HG02798 (cell line): ENCODE measurements at regions not wholly inside any gene's neighbourhood (a gene's known extent, or its start where the extent isn't known, plus 50 kb on each side); places are given as distances from the start of the nearest gene placed in this dataset.

Source experiments
- ATAC-seq: cut with Tn5 transposase; IDR thresholded peaks from one replicate; pipeline ENCODE4 v1.9.1; 2021; ENCODE audit warnings: mild to moderate bottlenecking; ENCODE audit not compliant: unreplicated experiment, poor library complexity

DNA sequence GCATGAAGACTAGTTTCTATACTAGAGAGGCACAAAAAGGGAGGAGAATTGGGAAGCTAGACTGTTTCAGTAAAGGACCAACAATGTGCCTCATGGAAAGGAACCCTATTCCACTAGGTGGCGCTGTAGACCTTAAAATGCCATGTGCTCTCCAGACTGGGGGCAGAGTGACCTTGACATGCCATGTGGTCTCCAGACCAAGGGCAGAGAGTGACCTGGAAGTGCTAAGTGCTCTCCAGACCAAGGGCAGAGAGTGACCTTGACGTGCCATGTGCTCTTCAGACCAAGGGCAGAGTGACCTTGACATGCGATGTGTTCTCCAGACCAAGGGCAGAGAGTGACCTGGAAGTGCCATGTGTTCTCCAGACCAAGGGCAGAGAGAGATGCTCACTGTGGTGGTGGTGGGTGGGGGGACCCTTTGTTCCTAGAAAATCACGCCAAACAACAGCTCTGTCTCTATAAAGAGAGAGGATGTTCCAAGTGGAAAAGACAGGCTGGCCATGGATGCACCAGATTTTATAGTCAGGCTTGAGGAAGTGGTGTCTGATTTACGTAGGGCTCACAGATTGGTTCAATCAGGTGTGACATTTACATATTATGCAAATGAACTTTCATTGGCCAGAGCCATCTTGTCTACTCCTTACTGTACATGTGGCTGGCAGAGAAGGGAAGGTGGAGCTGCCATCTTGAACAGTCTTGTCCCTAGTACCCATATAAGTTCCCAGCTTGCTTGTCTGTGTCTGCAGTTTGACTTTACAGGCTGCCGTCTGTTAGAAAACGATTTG is 344.0 kb upstream of the DDX18 start:
- peak; percentile 76 for ATAC-seq

- ATAC-seq = no peak
Measured at GRCh38 chr2:117481608-117482007, 332.9 kb upstream of the DDX18 start.

DNA sequence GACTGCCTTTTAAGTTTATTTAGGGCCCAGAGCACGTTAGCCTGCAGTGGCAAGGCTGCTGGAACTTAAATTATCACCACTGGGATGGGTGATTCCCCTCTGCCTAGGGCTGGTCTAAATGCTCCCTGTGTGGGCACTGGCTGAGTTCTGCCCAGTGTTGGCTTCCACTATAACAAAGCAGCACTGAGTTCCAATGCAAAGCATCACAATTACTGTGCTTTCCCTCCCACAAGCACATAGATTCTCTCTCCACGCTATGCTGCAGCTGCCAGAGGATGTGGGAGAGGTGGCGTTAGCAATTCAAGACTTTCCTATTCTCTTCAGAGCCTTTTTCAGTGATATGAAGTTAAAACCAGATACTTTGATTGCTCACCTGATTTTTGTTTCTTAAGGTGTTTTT is 328.9 kb upstream of the DDX18 start:
- no peak for ATAC-seq

DNA sequence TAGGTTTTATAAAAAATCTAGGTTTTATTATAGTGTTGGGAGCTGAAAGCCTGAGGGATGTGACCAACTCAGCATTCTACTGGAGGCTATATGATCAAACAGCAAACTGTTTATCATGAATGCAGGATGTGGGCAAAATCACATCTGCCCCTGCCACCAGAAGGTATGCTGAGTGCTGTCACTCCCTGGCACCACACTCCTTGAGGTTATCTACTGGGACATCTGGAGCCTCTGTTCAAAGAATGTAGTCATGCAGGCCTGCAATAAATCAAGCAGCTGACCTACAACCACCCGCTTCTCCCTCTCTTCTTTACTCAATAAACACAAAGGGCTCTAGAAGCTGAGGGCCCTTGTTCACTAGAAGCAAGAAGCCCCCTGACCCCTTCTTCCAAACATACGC is 328.4 kb upstream of the DDX18 start:
- ATAC-seq = no peak

DNA sequence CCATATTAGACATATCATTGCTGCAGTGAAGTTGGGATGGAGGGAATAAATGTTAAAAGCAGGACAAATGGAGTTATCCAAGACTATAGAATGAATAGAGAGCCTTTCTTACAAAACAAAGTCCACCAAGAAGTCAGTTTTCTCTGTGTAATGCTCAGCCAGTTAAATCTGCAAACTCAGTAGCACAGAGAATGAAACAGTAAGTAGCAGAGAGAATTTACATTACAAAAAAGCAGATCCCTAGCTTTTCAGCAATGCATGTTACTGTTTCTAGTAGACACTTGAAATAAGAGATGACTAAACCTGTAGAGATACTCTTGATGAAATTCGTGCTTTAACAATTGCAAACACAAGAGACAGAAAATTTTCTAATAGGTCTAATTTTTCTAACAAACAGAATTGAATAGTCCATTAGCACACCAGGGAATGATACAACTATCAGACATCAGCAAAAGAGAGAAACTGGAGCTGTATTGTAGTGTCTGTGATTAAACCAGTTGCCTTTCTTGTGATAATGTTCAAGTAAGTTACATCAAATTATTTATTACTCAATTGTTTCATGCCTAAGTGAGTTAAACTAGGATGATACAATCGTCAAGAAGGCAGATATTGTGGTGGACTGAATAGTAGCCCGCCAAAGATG is 322.2 kb upstream of the DDX18 start:
- no peak for ATAC-seq

DNA sequence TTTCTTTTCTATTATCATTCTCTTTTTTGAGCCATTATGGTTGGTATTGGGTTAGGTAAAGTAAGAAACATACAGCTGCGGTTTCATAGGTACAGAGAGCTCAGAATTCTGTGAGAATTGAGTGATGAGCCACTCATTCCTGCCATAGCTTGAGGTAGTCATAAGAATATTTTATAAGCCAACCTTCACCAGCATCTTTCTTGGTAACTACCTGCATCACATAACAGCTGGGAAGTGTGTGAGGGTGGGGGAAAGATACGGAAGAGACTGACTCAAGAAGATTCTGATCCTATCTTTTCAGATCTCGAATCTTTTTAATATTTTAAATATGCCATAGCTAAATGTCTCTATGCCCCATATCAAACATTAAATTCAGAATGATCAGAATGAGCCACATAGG is 313.8 kb upstream of the DDX18 start:
- no peak for ATAC-seq

GRCh38 chr2:117502121-117502520 is 312.4 kb upstream of the DDX18 start:
- ATAC-seq = no peak

DNA sequence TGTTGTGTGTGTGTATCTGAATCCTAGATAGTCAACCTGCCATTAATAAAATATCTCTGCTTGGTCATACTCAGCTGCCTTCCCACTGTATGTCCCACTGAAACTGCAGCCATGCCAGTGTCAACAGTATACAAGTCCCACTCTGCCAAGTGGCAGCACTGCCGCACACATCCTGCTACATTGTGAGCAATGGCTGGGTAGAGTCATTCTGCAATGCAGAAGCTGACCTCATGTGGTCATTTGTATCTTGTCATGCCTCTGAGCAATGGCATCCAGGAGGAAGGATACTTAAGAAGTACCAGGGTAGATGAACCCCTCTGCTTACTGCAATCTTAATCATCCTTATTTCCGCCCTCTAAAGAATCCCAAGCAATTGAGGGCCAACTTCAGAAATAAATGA is 302.2 kb upstream of the DDX18 start:
- ATAC-seq = no peak

DNA sequence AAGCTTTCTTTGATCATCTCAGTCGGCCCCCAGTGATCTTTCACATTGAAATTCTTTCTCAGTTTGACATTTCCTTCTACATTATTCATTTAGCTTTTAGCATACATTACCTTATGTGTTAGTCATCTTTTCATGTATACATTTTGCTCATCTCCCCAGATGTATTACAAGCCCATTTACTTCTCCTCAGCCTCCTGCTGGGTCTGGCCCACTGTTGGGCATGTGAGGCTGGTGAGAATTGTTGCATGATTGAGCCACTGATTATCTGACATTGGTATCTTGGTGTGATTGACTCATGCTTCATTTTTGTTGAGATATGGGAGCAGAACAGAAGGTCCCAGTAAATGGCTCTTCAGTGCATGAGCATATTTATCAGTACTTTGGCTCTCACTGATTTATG is 300.1 kb upstream of the DDX18 start:
- no peak for ATAC-seq

DNA sequence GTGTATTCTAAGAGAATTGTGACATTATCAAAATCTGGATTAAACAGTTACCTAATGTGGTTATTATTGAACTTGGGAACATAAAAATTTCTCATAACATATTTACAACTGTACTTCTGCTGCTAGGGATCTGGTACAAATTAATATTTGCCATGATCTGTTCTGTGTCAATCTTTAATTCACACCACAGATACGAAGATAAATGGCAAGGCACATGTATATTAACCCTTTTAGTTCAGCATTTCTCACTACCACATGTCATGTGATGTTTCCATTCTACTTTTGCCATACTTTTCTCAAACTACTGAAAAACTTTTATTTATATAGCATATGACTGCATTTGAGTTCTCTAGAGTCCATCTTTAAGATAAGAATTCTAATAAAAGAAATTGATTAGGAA is 295.3 kb upstream of the DDX18 start:
- no peak for ATAC-seq

DNA sequence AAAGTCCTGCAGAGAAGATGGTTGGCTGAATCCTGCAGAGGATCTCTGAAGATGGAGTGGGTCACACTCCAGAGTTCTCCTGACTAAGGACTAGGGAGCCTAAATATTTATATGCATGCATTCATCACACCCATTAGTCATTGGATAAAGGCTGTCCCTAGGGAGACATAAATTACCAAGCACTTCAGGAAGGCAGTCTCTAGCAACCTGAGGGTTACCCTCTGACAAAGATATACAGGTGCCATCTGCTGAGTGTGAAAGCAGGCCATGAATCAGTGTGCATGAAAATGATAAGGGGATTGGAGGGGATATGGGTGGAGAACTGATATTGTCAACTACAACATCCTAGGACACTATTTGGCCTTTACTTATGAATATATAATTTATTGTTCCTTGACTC is 294.8 kb upstream of the DDX18 start:
- no peak for ATAC-seq

GRCh38 chr2:117523267-117523666 is 291.2 kb upstream of the DDX18 start:
- no peak for ATAC-seq

- no peak for ATAC-seq
Measured at GRCh38 chr2:117523711-117524238, 290.7 kb upstream of the DDX18 start.

GRCh38 chr2:117536139-117536538 is 278.4 kb upstream of the DDX18 start:
- ATAC-seq = no peak

DNA sequence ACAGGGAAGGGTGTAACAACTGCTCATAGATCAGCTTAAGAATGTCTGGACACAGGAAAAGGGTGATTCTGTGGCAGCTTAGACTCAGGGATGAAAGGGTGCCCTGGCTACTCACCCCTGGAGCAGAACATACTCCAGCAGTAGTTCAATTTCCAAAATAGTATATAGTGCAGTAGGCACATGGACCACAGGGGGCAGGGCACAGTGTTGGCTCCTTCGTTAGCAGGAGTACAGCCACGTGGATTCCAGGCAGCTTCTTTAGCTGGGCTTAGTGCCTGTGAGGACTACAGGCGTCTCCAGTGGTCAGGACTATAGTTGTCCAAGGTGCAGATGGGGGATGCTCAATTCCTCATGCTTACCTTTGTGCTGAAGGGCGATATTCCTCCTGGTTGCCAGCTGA is 277.5 kb upstream of the DDX18 start:
- no peak for ATAC-seq

DNA sequence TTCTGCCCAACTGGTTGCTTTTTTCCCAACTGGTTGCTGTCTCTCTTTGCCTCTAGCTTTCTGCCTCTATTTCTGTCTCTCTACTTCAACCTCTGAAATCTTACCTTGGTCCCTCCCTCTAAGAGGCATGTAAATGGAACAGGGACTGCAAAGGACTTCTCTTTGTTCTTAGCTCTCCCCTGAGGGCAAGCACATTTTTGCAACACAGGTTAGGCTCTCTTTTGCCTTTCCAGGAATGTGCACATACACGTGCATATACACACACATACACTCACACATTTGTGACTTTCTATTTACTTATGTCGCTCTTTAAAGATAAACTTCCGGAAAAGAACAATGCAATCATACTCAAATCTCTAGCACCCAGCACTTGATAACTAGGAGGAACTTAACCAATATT is 262.6 kb upstream of the DDX18 start:
- no peak for ATAC-seq

GRCh38 chr2:117553448-117553847 is 261.0 kb upstream of the DDX18 start:
- no peak for ATAC-seq

GRCh38 chr2:117555965-117556364 is 258.5 kb upstream of the DDX18 start:
- ATAC-seq = no peak

- ATAC-seq = no peak
Measured at GRCh38 chr2:117557626-117558025, 256.9 kb upstream of the DDX18 start.

DNA sequence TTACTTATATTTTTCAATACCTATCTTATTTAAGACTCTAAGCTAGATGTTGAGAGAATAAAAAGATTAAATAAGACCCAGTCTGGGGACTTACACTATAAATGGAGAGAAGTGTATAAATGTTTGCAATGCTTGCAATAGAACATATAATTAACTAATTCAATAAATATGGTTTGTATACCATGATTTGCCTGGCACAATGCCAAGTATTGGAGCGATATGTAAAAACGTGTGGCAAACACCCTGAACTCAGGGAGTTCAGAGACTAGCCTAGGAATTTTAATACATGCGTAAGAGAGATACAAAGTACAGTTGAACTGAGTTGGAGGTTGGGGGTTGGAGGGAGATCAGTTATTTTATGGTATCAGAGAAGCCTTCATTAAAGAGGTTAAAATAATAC is 251.8 kb upstream of the DDX18 start:
- ATAC-seq = no peak

DNA sequence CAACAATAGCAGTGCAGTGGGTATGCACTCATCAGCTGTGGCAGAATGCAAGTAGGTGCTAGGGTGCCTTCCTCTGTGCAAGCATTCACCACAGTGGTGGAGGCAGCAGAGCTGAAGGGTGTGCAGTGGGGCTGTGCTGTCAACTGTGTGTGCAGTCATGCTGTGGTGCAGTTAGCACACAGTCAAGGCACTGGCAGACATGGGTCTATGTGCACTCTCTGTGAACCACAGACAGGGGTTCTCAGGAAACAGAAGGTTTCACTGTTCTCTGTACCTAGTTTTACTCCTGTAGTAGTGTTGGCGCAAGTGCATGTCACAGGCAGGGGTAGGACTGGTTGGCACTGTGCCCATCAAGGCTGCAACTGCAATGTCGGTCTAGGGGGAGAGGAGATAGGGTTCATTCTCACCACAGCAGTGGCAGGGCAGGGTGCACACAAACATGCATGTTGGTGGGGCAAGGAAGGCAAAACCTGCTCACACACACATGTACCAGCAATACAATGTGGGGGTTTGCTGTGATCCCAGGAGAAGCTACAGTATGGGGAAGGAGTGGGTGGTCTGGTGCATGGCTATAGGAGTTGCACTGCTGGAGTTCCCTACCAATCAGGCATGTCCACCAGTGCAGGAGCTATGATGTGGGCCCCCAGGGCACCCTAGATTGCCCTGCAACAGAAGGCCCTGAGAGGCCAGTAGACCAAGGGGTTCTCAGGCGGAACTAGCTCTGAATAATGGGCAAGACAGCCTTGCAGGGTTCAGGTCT is 242.7 kb upstream of the DDX18 start:
- ATAC-seq = no peak
